ENCODE measurements at regions not wholly inside any gene's neighbourhood (a gene's known extent, or its start where the extent isn't known, plus 50 kb on each side); places are given as distances from the start of the nearest gene placed in this dataset.

GRCh38 chr13:89294115-89294867 lies 1623.1 kb downstream of the SLITRK5 start:
- Histone ChIP-seq H3K4me3 (ENCODE audit: low read depth in 1 of 3, low read length in 3 of 3) (no peak overlapping the region), H3K27ac (ENCODE audit: low read depth in 1 of 2, low read length in 2 of 2) (no peak overlapping the region), H3K4me1 (ENCODE audit: control insufficient read depth in 4 of 4, insufficient read depth in 4 of 4, low read length in 3 of 4) (no peaks in the 10 kb centered on the region), H3K9ac (ENCODE audit: low read depth in 1 of 2, low read length in 2 of 2) (no peak overlapping the region), H3K27me3 (ENCODE audit: control insufficient read depth in 4 of 4, insufficient read depth in 4 of 4, low read length in 3 of 4) (no peaks in the 10 kb centered on the region), H3K36me3 (ENCODE audit: control insufficient read depth in 4 of 4, insufficient read depth in 3 of 4, low read depth in 1 of 4, low read length in 3 of 4) (no peaks in the 10 kb centered on the region), H3K9me3 (ENCODE audit: control insufficient read depth in 4 of 4, low read length in 3 of 4) (peaks cover 0 to 3% (median 0%) of the 10 kb centered on the region in 4 donors)
- TF ChIP-seq SP1 (IDR thresholded peaks at IDR 0.05), result no peak
- no peak for TF ChIP-seq HNF4A (conservative IDR thresholded peaks at IDR 0.05)
- TF ChIP-seq NR2F2 (IDR thresholded peaks at IDR 0.05), result no peak
- no peak for TF ChIP-seq MAX (IDR thresholded peaks at IDR 0.05)
- no peak for TF ChIP-seq CTCF (IDR thresholded peaks at IDR 0.05; ENCODE audit: low read depth, low read length, missing input control)
- no peak for TF ChIP-seq HNF4G (IDR thresholded peaks at IDR 0.05)
- TF ChIP-seq GABPA (IDR thresholded peaks at IDR 0.05 in 1 of 2, conservative IDR thresholded peaks at IDR 0.05 in 1 of 2), result no peak
- TF ChIP-seq ATF3 (IDR thresholded peaks at IDR 0.05), result no peak
- TF ChIP-seq ZBTB33 (IDR thresholded peaks at IDR 0.05), result no peak
- TF ChIP-seq JUND (IDR thresholded peaks at IDR 0.05), result no peak
- TF ChIP-seq FOXA2 (IDR thresholded peaks at IDR 0.05), result no peak
- no peak for TF ChIP-seq EGR1 (IDR thresholded peaks at IDR 0.05; ENCODE audit: low read depth in 2 of 2)
- TF ChIP-seq RAD21 (IDR thresholded peaks at IDR 0.05), result no peak
- TF ChIP-seq TAF1 (conservative IDR thresholded peaks at IDR 0.05), result no peak
- no peak for TF ChIP-seq RXRA (IDR thresholded peaks at IDR 0.05)
- no peak for DNase-seq (ENCODE audit: low spot score)
- 74% methylated on average over 10 of the region's 10 CpGs for WGBS

- no peak overlapping the region for H3K27ac ChIP-seq (ENCODE audit: low read depth in 1 of 2, low read length in 2 of 2)
- 78% methylated on average over 2 of the region's 2 CpGs for WGBS
- TF ChIP-seq RXRA (IDR thresholded peaks at IDR 0.05) (no peak), NR2F2 (IDR thresholded peaks at IDR 0.05) (no peak), SP1 (IDR thresholded peaks at IDR 0.05) (no peak), REST (IDR thresholded peaks at IDR 0.05) (no peak), RAD21 (IDR thresholded peaks at IDR 0.05) (no peak), HNF4A (conservative IDR thresholded peaks at IDR 0.05) (no peak), ATF3 (IDR thresholded peaks at IDR 0.05) (no peak), JUND (IDR thresholded peaks at IDR 0.05) (no peak), GABPA (IDR thresholded peaks at IDR 0.05 in 1 of 2, conservative IDR thresholded peaks at IDR 0.05 in 1 of 2) (no peak), ZBTB33 (IDR thresholded peaks at IDR 0.05) (no peak), HNF4G (IDR thresholded peaks at IDR 0.05) (no peak), TAF1 (conservative IDR thresholded peaks at IDR 0.05) (no peak), YY1 (IDR thresholded peaks at IDR 0.05) (no peak), CTCF (IDR thresholded peaks at IDR 0.05; ENCODE audit: low read depth, low read length, missing input control) (no peak)
Measured at GRCh38 chr13:89307278-89307677, 1636.1 kb downstream of the SLITRK5 start.

More at GRCh38 chr13:89307278-89307677, 1636.1 kb downstream of the SLITRK5 start:
- Histone ChIP-seq H3K36me3 (ENCODE audit: control insufficient read depth in 4 of 4, insufficient read depth in 3 of 4, low read depth in 1 of 4, low read length in 3 of 4) (no peaks in the 10 kb centered on the region), H3K27me3 (ENCODE audit: control insufficient read depth in 4 of 4, insufficient read depth in 4 of 4, low read length in 3 of 4) (no peaks in the 10 kb centered on the region), H3K9me3 (ENCODE audit: control insufficient read depth in 4 of 4, low read length in 3 of 4) (no peaks in the 10 kb centered on the region), H3K4me1 (ENCODE audit: control insufficient read depth in 4 of 4, insufficient read depth in 4 of 4, low read length in 3 of 4) (no peaks in the 10 kb centered on the region), H3K9ac (ENCODE audit: low read depth in 1 of 2, low read length in 2 of 2) (no peak overlapping the region), H3K4me3 (ENCODE audit: low read depth in 1 of 3, low read length in 3 of 3) (no peak overlapping the region)
- DNase-seq (ENCODE audit: low spot score), result no peak

Data from liver (tissue), 8 donors.